ENCODE measurements at regions not wholly inside any gene's neighbourhood (a gene's known extent, or its start where the extent isn't known, plus 50 kb on each side); places are given as distances from the start of the nearest gene placed in this dataset.

DNA sequence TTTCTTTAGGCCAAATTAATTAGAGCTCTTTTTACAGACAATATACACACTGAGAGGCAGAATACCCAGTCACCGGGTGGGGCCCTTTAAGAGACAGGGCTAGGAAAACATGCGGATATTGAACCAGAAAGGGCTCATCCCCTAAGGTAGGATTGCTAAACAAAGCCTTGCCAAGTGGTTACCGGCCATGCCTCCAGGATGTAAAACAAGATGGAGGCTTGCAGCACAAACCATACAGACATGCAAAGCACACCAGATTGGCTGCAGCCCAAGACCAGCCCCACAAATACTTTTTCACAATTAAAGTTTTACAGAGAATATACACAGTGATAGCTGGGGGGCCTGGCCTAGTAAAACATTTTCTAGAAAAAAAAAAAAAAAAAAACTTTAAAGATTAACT, 210.0 kb downstream of the KLHL4 start:
- no peak for ATAC-seq
- DNase-seq: no peak
- intact Hi-C loops (cut with micrococcal nuclease): no loop called here

DNA sequence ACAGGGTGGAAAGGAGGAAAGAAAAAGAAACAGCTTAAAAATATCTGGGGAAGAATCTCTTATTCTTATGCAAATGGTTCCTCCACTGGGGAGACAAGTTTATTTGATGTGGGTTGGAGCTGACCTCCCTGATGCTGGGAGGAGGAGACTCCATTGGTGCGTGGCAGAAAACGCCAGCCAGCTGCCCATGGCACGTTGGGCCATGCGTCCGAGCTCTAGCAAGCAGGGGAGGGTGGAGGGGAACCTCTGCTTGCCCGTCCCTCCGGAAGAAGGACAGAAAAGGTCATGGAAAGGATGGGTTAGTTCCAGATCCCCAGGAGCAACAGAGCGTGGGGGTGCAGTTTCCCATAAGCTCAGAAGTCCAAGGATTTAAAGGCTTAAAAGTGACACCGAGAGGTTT, 210.4 kb downstream of the KLHL4 start:
- ATAC-seq (no peak), DNase-seq (no peak)
- intact Hi-C loops (cut with micrococcal nuclease): no loop called here

DNA sequence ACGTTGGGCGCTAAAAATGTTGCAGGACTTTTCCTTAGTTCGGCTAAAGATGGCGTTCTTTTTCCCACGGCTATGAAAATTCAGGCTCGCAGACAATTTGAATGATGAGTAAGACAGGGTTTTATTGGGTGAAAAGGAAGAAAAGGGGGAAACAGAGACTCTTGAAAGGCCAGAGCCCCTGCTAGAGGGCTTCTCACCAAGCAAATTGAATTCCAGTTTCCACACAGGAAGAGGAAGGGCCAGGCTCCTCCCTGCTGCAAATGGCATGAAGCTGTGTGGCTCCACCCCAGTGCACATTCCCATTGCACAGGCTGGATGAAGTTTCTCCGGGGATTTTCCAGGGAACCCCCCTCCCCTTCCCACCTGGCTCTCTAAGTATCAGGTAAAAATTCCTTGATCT, 210.9 kb downstream of the KLHL4 start:
- ATAC-seq: no peak
- DNase-seq: no peak
- intact Hi-C loops (cut with micrococcal nuclease): no loop called here

DNA sequence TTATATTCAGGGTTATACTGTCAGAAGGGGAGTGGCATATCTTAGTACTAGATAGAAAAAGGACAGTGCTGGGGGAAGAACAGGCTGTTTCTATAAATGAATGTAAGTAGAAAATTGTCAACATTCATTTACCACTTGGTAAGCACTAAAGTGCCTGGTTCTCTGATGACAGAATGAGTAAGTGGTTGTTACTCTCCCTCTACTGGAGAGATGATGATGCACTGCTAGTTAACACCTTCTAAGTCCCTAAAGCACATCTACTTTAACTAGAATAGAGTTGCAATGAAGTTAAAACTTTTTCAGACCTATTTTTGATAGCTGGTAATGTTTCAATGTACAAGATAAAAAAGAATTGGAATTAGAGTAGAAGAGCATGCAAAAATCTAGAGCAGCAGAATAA, 214.5 kb downstream of the KLHL4 start:
- intact Hi-C loops (cut with micrococcal nuclease): no loop called here
- ATAC-seq (no peak), DNase-seq (no peak)

DNA sequence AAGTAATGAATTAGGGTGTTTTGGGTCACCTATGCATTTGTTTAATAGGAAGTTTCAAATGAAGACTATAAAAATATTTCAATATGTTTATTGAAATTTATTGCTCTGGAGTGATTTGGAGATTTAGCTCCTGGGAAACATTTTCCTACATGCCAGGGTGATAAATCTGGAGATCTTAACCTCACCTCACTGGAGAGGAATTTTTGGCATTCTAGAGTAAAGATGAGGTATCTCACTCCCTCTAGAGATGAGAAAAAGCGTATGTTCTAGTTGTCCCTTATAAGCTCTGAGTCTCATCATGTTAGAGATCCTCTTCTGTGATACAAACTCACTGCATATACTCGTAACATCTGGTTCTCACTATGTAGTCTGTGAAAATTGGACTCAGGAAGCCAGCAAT, 219.0 kb downstream of the KLHL4 start:
- no peak for ATAC-seq
- intact Hi-C loops (cut with micrococcal nuclease): no loop called here
- no peak for DNase-seq

DNA sequence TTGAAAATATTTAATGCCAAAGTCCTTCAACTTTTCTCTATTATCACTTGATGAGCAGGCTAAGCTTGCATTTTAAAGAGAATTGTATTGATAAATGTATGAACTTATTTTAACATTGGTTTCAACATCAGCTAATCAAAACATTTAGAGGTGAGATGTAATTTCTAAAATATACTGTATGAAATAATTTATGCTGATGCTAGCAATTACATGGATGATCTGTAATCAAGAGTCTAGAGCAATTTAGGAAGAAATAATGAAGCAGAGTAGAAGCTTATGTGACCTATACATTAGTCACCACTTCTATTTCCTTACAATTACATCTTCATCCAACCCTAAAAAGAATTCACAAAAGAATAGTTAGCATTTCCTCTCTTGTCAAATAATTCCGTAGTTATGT, 226.8 kb downstream of the KLHL4 start:
- intact Hi-C loops (cut with micrococcal nuclease): no loop called here
- ATAC-seq: no peak
- DNase-seq: no peak

DNA sequence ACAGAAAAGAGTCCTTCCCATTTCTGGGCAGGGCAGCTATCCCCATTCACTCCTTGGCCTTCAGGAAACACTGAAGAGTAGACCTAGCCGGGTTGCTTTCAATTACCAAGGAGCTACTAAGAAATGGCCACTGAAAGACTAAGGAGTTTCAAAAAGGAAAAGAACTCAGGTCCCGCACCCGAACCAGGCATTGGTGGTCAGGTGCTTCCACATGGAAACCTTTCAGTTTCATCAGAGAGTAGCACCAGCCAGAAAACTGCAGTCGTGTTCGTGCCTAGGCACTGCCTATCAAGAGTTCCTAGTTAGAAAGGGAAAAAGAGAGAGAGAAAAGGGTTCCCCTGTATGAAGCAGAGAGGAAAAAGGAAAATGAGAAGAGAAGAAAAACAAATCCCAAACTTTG, 237.9 kb downstream of the KLHL4 start:
- intact Hi-C loops (cut with micrococcal nuclease): no loop called here
- DNase-seq (no peak), ATAC-seq (no peak)

DNA sequence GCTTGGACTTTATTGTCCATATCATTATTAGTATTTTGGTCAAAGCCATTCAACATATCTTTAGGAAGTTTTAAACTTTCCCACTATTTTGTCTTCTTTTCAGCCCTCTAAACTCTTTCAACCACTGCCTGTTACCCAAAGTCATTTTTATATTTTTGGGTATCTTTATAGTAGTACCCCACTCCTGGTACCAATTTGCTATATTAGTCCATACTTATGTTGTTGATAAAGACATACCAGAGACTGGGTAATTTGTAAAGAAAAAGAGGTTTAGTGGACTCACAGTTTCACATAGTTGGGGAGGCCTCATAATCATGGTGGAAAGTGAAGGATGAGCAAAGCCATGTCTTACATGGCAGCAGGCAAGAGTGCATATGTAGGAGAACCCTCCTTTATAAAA, 271.4 kb downstream of the KLHL4 start:
- ATAC-seq (no peak), DNase-seq (no peak)
- intact Hi-C loops (cut with micrococcal nuclease): no loop called here

DNA sequence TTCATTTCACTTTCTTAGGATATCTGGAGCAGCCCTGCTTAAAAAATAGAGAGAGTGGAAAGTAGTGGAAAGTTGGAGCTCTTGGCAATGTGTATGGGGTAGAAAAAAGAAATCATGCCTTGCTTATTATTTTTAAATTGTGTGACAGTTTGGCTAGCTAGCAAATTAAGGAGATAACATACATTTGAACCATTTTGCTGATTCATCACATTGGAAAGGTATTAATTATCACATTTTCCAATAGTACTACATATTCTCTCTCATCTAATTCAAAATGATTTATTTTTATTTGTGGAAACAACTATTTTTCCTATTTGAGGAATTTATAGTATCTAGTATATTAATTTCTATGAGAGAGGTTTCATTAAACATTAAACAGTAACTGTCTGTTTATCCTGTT, 280.4 kb downstream of the KLHL4 start:
- no peak for ATAC-seq
- DNase-seq: no peak
- intact Hi-C loops (cut with micrococcal nuclease): no loop called here

DNA sequence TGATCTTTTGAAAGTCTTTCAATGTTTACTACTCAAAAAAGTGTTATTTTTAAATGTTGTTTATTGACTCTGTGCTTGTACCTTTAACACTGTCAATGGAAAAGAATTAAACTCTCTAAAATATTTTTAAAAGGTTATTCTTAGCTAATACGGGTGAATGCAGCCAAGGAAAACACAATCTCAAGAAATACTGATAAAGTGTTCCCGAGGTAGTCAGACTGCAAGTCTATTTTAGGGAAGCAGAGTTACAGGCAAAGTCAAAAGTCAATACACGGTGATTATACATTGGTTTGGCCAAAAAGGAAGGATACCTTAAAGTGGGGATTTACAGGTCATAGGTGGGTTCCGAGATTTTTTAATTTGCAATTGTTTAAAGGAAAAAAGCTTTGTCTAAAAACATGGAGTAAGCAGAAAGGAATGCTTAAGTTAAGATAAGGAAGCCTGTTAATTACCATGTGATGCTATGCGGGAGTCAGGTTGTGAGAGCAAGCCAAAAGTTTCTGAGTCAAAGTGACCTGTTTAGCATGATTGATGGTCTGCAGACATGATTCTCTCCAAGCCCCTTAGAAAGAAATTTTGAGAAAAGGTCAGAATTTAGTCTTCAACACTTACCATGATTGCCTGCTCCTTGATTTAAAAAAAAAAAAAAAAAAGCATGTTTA, 288.4 kb downstream of the KLHL4 start:
- ATAC-seq (peak; percentile 82), DNase-seq (no peak)
- intact Hi-C loops (cut with micrococcal nuclease): no loop called here

DNA sequence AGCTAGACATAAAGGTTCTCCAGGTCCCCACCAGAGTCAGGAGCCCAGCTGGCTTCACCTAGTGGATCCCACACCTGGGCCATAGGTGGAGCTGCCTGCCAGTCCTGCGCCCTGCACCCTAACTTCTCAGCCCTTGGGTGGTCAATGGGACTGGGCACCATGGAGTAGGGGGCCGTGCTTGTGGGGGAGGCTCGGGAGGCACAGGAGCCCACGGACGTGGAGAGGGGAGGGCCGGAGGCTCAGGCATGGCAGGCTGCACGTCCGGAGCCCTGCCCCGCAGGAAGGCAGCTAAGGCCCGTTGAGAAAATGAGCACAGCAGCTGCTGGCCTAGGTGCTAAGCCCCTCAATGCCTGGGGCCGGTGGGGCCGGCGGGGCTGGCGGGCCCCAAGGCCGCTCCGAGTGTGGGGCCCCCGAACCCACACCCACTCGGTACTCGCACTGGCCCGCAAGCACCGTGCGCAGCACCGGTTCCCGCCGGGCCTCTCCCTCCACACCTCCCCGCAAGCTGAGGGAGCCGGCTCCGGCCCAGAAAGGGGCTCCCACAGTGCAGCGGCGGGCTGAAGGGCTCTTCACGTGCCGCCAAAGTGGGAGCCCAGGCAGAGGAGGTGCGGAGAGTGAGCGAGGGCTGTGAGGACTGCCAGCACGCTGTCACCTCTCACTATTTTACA, 291.1 kb downstream of the KLHL4 start:
- intact Hi-C loops (cut with micrococcal nuclease): no loop called here
- DNase-seq: peak; percentile 12
- no peak for ATAC-seq

DNA sequence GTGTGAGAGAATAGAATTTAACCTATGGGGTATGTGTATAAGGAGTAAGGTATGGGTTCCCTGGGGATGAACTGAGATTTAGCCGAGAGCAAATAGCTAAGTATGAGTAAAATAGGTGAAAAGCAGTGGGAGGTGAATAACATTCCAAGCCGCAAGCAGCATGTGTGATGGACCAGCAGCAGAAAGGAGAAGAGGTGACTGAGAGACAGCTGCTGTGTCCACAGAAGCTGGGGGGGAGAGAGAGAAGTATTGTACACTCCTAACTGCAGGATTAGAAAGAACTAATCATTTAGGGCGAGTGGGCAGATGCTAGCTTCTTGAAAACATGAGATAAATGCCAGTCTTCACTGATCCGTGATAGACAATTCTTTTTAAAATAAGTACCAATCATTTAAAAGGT, 296.0 kb downstream of the KLHL4 start:
- intact Hi-C loops (cut with micrococcal nuclease): no loop called here
- DNase-seq: no peak
- no peak for ATAC-seq

DNA sequence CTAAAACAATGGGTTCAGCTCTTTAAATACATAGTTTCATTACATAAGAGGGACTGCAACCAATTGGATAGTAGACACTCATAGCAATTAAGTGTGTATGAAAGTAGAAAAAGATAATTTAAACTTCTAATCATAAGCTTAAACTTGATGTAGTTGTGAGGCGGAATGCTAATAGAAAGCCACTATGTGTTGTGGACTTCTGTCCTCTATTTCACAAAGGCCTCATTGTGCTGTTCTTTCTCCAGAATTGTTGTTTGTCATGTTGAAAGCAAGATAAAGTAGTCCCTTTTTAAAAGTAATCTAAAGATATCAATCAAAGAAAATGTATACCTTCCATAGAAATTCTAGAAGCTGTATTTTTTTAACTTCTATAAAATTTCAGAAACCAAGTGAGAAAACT, 329.4 kb downstream of the KLHL4 start:
- intact Hi-C loops (cut with micrococcal nuclease): no loop called here
- ATAC-seq: no peak
- no peak for DNase-seq

DNA sequence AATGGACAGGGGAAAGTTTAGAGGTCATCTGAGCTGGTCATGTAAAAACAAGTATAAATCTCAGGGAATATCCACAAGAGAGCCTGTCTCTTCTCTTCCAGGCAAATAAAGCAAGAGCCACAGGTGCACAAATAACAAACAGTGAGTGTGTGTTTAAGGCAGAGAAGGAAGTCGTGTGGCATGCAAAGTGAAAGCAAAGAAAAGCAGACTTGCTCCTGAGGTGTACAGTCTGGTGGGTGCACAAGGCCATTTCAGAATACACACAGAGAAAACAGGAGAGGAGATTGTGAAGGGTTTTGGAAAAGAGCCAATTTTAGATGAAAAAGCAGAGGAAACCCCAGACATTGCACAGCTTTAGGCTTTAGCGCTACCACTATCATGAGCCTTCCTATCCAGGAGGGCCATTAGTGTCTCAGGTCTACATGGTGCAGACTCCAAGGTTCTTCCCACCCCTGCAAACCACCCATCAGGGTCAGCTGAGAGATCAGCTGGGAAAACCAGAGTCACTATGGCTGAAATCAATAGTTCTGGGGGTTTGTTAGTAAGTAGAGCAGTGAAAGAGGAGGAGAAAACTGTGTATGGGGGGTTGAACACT, 355.8 kb downstream of the KLHL4 start:
- no peak for ATAC-seq
- no peak for DNase-seq
- intact Hi-C loops (cut with micrococcal nuclease): no loop called here

DNA sequence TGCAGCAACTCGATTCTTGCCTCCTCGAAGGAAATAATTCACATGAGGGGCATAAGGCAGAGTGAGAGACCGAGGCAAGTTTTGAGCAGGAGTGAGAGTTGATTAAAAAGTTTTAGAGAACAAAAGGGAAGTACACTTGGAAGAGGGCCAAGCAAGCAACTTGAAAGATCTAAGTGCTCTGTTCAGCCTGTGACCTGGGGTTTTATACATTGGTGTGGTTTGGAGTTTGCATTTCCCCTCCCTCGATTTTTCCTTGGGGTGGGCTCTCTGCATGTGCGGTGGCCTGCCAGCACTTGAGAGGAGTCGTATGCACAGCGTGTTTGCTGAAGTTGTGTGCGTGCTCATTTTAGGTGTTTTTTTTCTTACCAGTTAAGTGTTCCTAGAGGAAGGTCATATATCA, 356.4 kb downstream of the KLHL4 start:
- intact Hi-C loops (cut with micrococcal nuclease): no loop called here
- DNase-seq (no peak), ATAC-seq (no peak)

DNA sequence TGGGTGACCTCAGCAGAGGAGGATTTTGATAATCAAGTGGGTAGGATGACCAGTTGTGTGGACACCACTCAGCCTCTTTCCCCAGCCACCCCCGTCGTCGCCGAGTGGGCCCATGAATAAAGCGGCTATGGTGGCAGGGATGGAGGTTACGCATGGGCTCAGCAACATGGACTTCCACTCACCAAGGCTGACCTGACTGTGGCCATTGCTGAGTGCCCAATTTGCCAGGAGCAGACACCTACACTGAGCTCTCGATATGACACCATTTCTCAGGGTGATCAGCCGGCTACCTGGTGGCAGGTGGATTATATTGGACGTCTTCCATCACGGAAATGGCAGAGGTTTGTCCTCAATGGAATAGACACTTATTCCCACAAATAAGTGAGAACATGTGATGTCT, 361.3 kb downstream of the KLHL4 start:
- intact Hi-C loops (cut with micrococcal nuclease): no loop called here
- DNase-seq (no peak), ATAC-seq (no peak)

DNA sequence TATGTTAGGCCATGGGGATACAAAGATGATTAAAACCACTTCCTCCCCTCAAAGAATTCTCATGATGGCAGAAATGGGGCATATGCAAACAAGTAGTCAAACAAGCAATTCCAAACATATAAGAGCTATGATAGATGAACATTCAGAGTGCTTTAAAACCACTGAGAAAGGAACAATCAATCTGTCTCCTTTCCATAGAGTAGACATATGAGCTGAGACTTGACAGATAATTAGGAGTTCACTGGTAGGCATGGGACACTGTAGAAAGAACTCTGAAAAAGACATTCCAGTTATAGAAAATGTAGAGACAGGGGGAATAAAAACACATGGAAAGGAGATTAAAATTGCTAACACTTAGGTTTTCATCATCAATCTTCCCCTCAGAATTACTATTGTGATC, 372.8 kb downstream of the KLHL4 start:
- ATAC-seq (no peak), DNase-seq (no peak)
- intact Hi-C loops (cut with micrococcal nuclease): no loop called here

DNA sequence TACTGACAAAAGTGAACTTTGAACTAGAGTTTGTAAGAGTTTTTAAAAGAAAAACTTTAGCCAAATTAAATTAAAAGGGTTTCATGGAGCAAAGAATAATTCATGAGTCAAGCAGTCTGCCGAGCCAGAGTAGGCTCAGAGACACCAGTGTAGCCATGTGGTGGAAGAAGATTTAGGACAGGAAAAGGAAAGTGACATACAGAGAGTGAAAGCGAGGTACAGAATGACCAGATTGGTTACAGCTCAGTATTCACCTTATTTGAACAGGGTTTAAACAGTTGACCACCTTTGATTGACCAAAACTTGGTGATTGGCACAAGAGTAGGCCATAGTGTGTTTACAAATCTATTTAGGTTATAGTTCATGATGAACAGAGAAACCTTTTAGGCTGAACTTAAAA, 377.8 kb downstream of the KLHL4 start:
- ATAC-seq (no peak), DNase-seq (no peak)
- intact Hi-C loops (cut with micrococcal nuclease): no loop called here

DNA sequence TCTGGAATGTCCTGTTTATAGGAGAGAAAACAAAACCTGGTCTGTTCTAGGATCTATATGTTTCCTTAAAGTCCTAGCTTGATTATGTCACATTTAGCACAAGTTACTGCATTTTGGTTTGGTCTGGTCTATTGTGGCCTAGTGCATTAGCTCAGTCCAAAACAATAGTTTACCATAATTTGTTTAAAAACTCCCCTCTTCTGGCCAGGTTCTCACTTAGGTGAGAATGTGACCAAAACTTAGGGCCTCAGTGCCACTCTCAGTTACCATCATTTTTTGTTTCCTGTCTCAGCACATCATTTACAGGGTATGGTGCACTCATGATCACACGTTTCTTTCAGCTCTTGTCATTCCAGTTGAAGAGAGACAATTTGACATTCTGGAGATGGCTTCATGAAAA, 378.5 kb downstream of the KLHL4 start:
- DNase-seq (no peak), ATAC-seq (no peak)
- intact Hi-C loops (cut with micrococcal nuclease): no loop called here

DNA sequence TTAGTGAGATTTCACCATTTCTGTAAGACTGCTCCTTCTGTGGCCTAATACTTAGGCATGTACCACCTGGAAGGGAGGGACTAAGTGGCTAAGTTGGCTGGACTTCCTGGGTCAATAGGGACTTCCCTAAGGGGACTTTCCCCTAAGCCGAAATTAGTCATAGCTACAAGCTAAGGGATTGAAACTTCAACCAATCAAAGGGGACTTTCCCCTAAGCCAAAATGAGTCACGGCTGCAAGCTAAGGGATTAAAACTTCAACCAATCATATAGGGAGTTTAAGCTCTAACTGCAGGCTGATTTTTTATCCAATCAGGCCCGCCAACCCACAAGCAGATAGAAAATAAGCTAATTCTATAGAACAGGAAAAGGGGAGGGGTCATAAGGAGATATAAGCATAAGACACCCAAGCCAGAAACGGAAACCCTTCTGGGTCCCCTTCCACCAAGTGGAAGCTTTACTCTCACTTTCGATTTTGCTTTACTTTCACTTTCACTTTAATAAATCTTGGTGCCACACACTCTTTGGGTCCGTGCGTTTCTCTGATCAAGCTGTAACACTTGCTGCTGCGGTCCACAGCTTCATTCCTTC, 382.8 kb downstream of the KLHL4 start:
- intact Hi-C loops (cut with micrococcal nuclease): no loop called here
- DNase-seq (no peak), ATAC-seq (no peak)

DNA sequence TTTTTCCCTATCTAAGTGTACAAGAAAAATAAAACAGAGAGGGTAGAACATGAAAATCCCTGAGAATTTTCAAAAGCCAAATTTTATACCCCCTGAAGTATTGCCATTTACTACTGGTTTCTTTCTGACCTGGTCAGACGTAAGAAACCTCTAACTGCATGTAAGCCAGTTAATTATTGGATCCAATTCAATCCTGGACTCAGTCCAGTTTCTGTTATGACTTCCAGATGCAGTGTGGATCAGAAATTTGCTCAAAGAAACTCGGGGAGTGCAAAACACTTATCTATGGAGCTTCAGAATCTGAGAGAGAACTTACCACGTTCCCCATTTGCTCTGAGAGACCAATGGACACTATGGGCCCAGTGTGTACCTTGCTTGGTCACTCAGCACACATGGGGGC, 383.5 kb downstream of the KLHL4 start:
- DNase-seq: no peak
- no peak for ATAC-seq
- intact Hi-C loops (cut with micrococcal nuclease): no loop called here
